GM12878 (cell line): ENCODE measurements at regions not wholly inside any gene's neighbourhood (a gene's known extent, or its start where the extent isn't known, plus 50 kb on each side); places are given as distances from the start of the nearest gene placed in this dataset.

Experiments
- ATAC-seq: fragments of 200-7000 bp; cut with Tn5 transposase; 3 replicates; pipeline ENCODE4 v1.9.1; 2020; ENCODE audit warnings: mild to moderate bottlenecking, moderate library complexity
- BruUV-seq: library from RNA; stranded (reverse); fragments of 400-500 nt; replicated peaks from 2 replicates; lab custom pipeline; 2021; lab: Mats Ljungman, UMichigan
- CTCF ChIA-PET: fragments of 300-600 bp; sonication (Branson Sonifier 250); formaldehyde crosslinking; extraction: SDS; loops from one replicate; lab custom pipeline; 2021; ENCODE audit warnings: inconsistent platforms; lab: Yijun Ruan, JAX
- POLR2A ChIA-PET: fragments of 350-600 bp; formaldehyde crosslinking; extraction: SDS; loops from one replicate; lab custom pipeline; 2021; ENCODE audit warnings: inconsistent platforms; lab: Charles Lee
- RAD21 ChIA-PET: fragments of 300-600 bp; sonication (Branson Sonifier 250); formaldehyde crosslinking; loops from one replicate; lab custom pipeline; 2023; ENCODE audit warnings: antibody characterized with exemption; ENCODE audit not compliant: unreplicated experiment; lab: Charles Lee
- SMC1A ChIA-PET: fragments of 300-600 bp; sonication (Branson Sonifier 250); formaldehyde crosslinking; loops from one replicate; lab custom pipeline; 2023; ENCODE audit not compliant: unreplicated experiment, uncharacterized antibody; lab: Charles Lee
- DNase-seq: peaks from one replicate; pipeline ENCODE4 v3.0.0-alpha.2; 2011; ENCODE audit warnings: low read depth, low spot score
- FAIRE-seq: peaks from 3 replicates; lab custom pipeline; 2011; peaks lifted over from hg19 to GRCh38; lab: Jason Lieb, UNC
- H2AFZ ChIP-seq: 2 replicates; pipeline ENCODE4 v1.6.0; 2011; ENCODE audit warnings: low read depth, low read length, control low read depth; ENCODE audit not compliant: control insufficient read depth
- H3K27ac ChIP-seq: 2 replicates; pipeline ENCODE4 v1.5.1; 2011; ENCODE audit warnings: control low read depth; ENCODE audit not compliant: control insufficient read depth, insufficient read depth
- H3K27me3 ChIP-seq, 2 experiments: replicated peaks in 1 of 2; 2 replicates each; pipeline versions ENCODE4 v1.6.0 to v1.6.1; 2011; ENCODE audit warnings: low read length in 1 of 2; ENCODE audit not compliant: control insufficient read depth in 2 of 2, insufficient read depth in 2 of 2
- H3K36me3 ChIP-seq, 2 experiments: 2 replicates each; pipeline ENCODE4 v1.5.1; 2011; ENCODE audit warnings: low read length in 1 of 2; ENCODE audit not compliant: control insufficient read depth in 2 of 2, insufficient read depth in 2 of 2
- H3K4me1 ChIP-seq: 2 replicates; pipeline ENCODE4 v1.6.1; 2011; ENCODE audit warnings: mild to moderate bottlenecking, low read length, moderate library complexity, mixed read lengths; ENCODE audit not compliant: control insufficient read depth, insufficient read depth
- H3K4me2 ChIP-seq: 2 replicates; pipeline ENCODE4 v1.6.0; 2011; ENCODE audit warnings: control low read depth; ENCODE audit not compliant: control insufficient read depth, insufficient read depth
- H3K4me3 ChIP-seq: fragments of 200-600 bp; sonication (generic); 2 replicates; pipeline ENCODE4 v1.5.1; 2016
- H3K79me2 ChIP-seq: 2 replicates; pipeline ENCODE4 v1.6.0; 2011; ENCODE audit warnings: low read length; ENCODE audit not compliant: control insufficient read depth, insufficient read depth
- H3K9ac ChIP-seq: 2 replicates; pipeline ENCODE4 v1.8.0; 2011; ENCODE audit warnings: low read length, control low read depth, mixed read lengths; ENCODE audit not compliant: control insufficient read depth, insufficient read depth
- H3K9me3 ChIP-seq: replicated peaks from 3 replicates; pipeline ENCODE4 v1.5.1; 2011; ENCODE audit warnings: mild to moderate bottlenecking, low read length; ENCODE audit not compliant: control insufficient read depth, insufficient read depth
- H4K20me1 ChIP-seq: 2 replicates; pipeline ENCODE4 v1.6.0; 2011; ENCODE audit not compliant: control insufficient read depth, insufficient read depth
- BACH1 ChIP-seq: fragments of 450-650 bp; IDR thresholded peaks from 2 replicates; pipeline ENCODE4 v1.6.1; 2017; ENCODE audit warnings: mild to moderate bottlenecking, borderline replicate concordance
- BHLHE40 ChIP-seq, 2 experiments: fragments of 450-650 bp in 1 of 2; IDR thresholded peaks; 2 replicates each; pipeline ENCODE4 v1.6.1; 2011 to 2017; ENCODE audit warnings: low read depth in 2 of 2, borderline replicate concordance in 1 of 2, improper control_type of control experiment in 1 of 2, low read length in 1 of 2, mild to moderate bottlenecking in 1 of 2
- CEBPB ChIP-seq, 2 experiments: fragments of 150-350 bp in 1 of 2; IDR thresholded peaks; 2 replicates each; pipeline ENCODE4 v1.6.1; 2012 to 2014; ENCODE audit warnings: low read depth in 2 of 2, low read length in 2 of 2, borderline replicate concordance in 1 of 2, inconsistent platforms in 1 of 2
- CREB1 ChIP-seq: IDR thresholded peaks from 2 replicates; pipeline ENCODE4 v1.6.1; 2012; ENCODE audit warnings: low read depth, mild to moderate bottlenecking, inconsistent platforms
- CREM ChIP-seq: IDR thresholded peaks from 2 replicates; pipeline ENCODE4 v1.6.1; 2014; ENCODE audit warnings: antibody characterized with exemption, low read depth
- CUX1 ChIP-seq: IDR thresholded peaks from 2 replicates; pipeline ENCODE4 v1.6.1; 2012; ENCODE audit warnings: improper control_type of control experiment, low read depth, low read length; ENCODE audit not compliant: insufficient replicate concordance
- EP300 ChIP-seq, 2 experiments: fragments of 150-350 bp in 1 of 2; IDR thresholded peaks; 2 replicates each; pipeline ENCODE4 v1.6.1; 2011 to 2012; ENCODE audit warnings: low read depth in 2 of 2, low read length in 2 of 2, borderline replicate concordance in 1 of 2, improper control_type of control experiment in 1 of 2, inconsistent platforms in 1 of 2; ENCODE audit not compliant: control insufficient read depth in 1 of 2
- EZH2 ChIP-seq: IDR thresholded peaks from 2 replicates; pipeline ENCODE4 v1.6.1; 2012; ENCODE audit warnings: low read depth, mild to moderate bottlenecking, control low read depth, inconsistent platforms, low read length, borderline replicate concordance; ENCODE audit not compliant: control insufficient read depth
- HDGF ChIP-seq: fragments of 450-650 bp; IDR thresholded peaks from 2 replicates; pipeline ENCODE4 v1.6.1; 2016; ENCODE audit warnings: antibody characterized with exemption
- IRF4 ChIP-seq: IDR thresholded peaks from 2 replicates; pipeline ENCODE4 v1.6.1; 2011; ENCODE audit warnings: low read depth, low read length
- POLR2AphosphoS2 ChIP-seq: IDR thresholded peaks from 2 replicates; pipeline ENCODE4 v1.6.1; 2011; ENCODE audit warnings: low read depth, mild to moderate bottlenecking, low read length, improper control_type of control experiment, moderate library complexity
- POU2F2 ChIP-seq: IDR thresholded peaks from 3 replicates; pipeline ENCODE4 v1.6.1; 2011; ENCODE audit warnings: low read depth, mild to moderate bottlenecking, low read length, borderline replicate concordance
- RUNX3 ChIP-seq: IDR thresholded peaks from 2 replicates; pipeline ENCODE4 v1.6.1; 2012; ENCODE audit warnings: low read length, inconsistent platforms
- STAT1 ChIP-seq: fragments of 450-650 bp; conservative IDR thresholded peaks from 2 replicates; pipeline ENCODE4 v1.6.1; 2014; ENCODE audit warnings: antibody characterized with exemption, mild to moderate bottlenecking
- TARDBP ChIP-seq: IDR thresholded peaks from 2 replicates; pipeline ENCODE4 v1.6.1; 2016; ENCODE audit warnings: borderline replicate concordance
- USF2 ChIP-seq: IDR thresholded peaks from 2 replicates; pipeline ENCODE4 v1.6.1; 2011; ENCODE audit warnings: low read depth, low read length, improper control_type of control experiment, borderline replicate concordance
- WRNIP1 ChIP-seq: IDR thresholded peaks from 2 replicates; pipeline ENCODE4 v1.6.1; 2011; ENCODE audit warnings: low read depth, low read length, improper control_type of control experiment, borderline replicate concordance
- ZNF24 ChIP-seq: fragments of 450-650 bp; IDR thresholded peaks from 2 replicates; pipeline ENCODE4 v1.6.1; 2017; ENCODE audit warnings: antibody characterized with exemption, mild to moderate bottlenecking
- WGBS: methylation state at CpG from one replicate; pipeline ENCODE4 v1.1.6; 2016; ENCODE audit warnings: low lambda C conversion rate; ENCODE audit not compliant: insufficient replicate concordance, insufficient coverage; ENCODE audit errors: missing lambda C conversion rate; 5-methylcytosine and 5-hydroxymethylcytosine counted together
- in situ Hi-C: fragments of 300-500 bp; cut with MboI; formaldehyde crosslinking; loops from 9 replicates; pipeline ENCODE4 v1.14.3; 2018; ENCODE audit warnings: mixed read lengths
- intact Hi-C: fragments of 100-400 bp; cut with micrococcal nuclease; formaldehyde crosslinking; loops from one replicate; pipeline ENCODE4 v1.14.2; 2022; ENCODE audit not compliant: unreplicated experiment

GRCh38 chr6:169881398-169881797 lies 130.0 kb downstream of the ERMARD start:
- CTCF ChIA-PET: no interaction called here
- WGBS: 57% methylated on average over 9 of the region's 10 CpGs

More at GRCh38 chr6:169881398-169881797, 130.0 kb downstream of the ERMARD start:
- H3K36me3 ChIP-seq: no peaks in the 10 kb centered on the region
- POLR2A ChIA-PET: no interaction called here
- H3K27me3 ChIP-seq: no peaks in the 10 kb centered on the region
- BruUV-seq: no TSS peak
- no peak for TF ChIP-seq HDGF
- TF ChIP-seq WRNIP1: no peak
- no peak for TF ChIP-seq POU2F2
- TF ChIP-seq TARDBP: no peak
- no peak for TF ChIP-seq STAT1
- TF ChIP-seq CREB1: no peak
- TF ChIP-seq EP300 (IDR thresholded peaks at IDR 0.05; ENCODE audit: borderline replicate concordance in 1 of 2, control insufficient read depth in 1 of 2, low read depth in 2 of 2, low read length in 2 of 2): no peak
- no peak for TF ChIP-seq ZNF24
- no peak for TF ChIP-seq IRF4
- TF ChIP-seq CREM: no peak
- TF ChIP-seq BHLHE40 (IDR thresholded peaks at IDR 0.05; ENCODE audit: borderline replicate concordance in 1 of 2, low read depth in 2 of 2, low read length in 1 of 2): no peak
- no peak for TF ChIP-seq USF2
- no peak for TF ChIP-seq RUNX3
- no peak for TF ChIP-seq BACH1
- TF ChIP-seq CEBPB (IDR thresholded peaks at IDR 0.05; ENCODE audit: borderline replicate concordance in 1 of 2, low read depth in 2 of 2, low read length in 2 of 2): no peak
- no peak for TF ChIP-seq CUX1
- no peak for TF ChIP-seq POLR2AphosphoS2
- TF ChIP-seq EZH2: no peak
- H4K20me1 ChIP-seq: no peaks in the 10 kb centered on the region
- ATAC-seq (no peak), DNase-seq (no peak), FAIRE-seq (no peak)
- H3K4me1 ChIP-seq: no peaks in the 10 kb centered on the region
- intact Hi-C loops (no loop called here), in situ Hi-C loops (no loop called here)
- no peaks in the 10 kb centered on the region for H3K9me3 ChIP-seq
- H3K27ac ChIP-seq: no peak overlapping the region
- H3K4me2 ChIP-seq: no peak overlapping the region
- SMC1A ChIA-PET: no interaction called here
- no peaks in the 10 kb centered on the region for H3K79me2 ChIP-seq
- no peak overlapping the region for H2AFZ ChIP-seq
- H3K4me3 ChIP-seq: no peak overlapping the region
- RAD21 ChIA-PET: interaction anchor here (0.6 kb wide), 1 partner anchor 636 kb away, joined by 3 read pairs; no protein-coding TSS in a partner anchor
- no peak overlapping the region for H3K9ac ChIP-seq
